ENCODE measurements at regions not wholly inside any gene's neighbourhood (a gene's known extent, or its start where the extent isn't known, plus 50 kb on each side); places are given as distances from the start of the nearest gene placed in this dataset.

DNA sequence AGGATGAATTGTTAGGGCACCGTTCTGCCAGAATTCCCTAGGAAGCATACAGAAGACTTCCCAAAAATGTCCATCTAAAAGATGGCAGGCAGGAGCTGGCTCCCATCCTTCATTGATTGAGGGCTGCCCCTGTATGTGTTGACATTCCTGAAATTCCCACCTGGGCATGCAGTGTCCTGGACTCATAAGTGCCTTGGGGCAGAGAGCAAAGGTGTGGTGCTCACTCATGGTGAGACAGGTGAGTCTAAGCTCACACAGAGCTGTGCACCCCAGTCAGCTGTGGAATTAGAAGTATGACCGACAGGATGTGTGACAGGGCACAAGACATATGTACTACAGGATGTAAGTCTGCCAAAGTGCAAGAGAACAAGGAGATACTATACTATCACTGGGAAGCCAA is 271.9 kb downstream of the MID1IP1 start:
- TF ChIP-seq POLR2AphosphoS5 (IDR thresholded peaks at IDR 0.05; ENCODE audit: low read depth, low read length) = no peak
- TF ChIP-seq, protein P1, sequence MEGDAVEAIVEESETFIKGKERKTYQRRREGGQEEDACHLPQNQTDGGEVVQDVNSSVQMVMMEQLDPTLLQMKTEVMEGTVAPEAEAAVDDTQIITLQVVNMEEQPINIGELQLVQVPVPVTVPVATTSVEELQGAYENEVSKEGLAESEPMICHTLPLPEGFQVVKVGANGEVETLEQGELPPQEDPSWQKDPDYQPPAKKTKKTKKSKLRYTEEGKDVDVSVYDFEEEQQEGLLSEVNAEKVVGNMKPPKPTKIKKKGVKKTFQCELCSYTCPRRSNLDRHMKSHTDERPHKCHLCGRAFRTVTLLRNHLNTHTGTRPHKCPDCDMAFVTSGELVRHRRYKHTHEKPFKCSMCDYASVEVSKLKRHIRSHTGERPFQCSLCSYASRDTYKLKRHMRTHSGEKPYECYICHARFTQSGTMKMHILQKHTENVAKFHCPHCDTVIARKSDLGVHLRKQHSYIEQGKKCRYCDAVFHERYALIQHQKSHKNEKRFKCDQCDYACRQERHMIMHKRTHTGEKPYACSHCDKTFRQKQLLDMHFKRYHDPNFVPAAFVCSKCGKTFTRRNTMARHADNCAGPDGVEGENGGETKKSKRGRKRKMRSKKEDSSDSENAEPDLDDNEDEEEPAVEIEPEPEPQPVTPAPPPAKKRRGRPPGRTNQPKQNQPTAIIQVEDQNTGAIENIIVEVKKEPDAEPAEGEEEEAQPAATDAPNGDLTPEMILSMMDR (IDR thresholded peaks at IDR 0.05 in 2 of 3, conservative IDR thresholded peaks at IDR 0.05 in 1 of 3; ENCODE audit: borderline replicate concordance in 1 of 3, insufficient read depth in 1 of 3, low read depth in 2 of 3, low read length in 2 of 3) = no peak
- TF ChIP-seq, protein P2, sequence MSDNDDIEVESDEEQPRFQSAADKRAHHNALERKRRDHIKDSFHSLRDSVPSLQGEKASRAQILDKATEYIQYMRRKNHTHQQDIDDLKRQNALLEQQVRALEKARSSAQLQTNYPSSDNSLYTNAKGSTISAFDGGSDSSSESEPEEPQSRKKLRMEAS (IDR thresholded peaks at IDR 0.05) = no peak
- no peak for TF ChIP-seq ZBTB33 (IDR thresholded peaks at IDR 0.05; ENCODE audit: extremely low read depth, insufficient replicate concordance, low read length)
- TF ChIP-seq YY1 (IDR thresholded peaks at IDR 0.05; ENCODE audit: extremely low read depth, insufficient replicate concordance, low read depth, low read length) = no peak
- TF ChIP-seq POLR2A (IDR thresholded peaks at IDR 0.05; ENCODE audit: borderline replicate concordance, extremely low read depth, insufficient read depth, insufficient read length) = no peak
- TF ChIP-seq REST (IDR thresholded peaks at IDR 0.05; ENCODE audit: low read depth) = no peak
- no peak for TF ChIP-seq EGR1 (IDR thresholded peaks at IDR 0.05; ENCODE audit: low read depth)
- no peak for TF ChIP-seq ATF3 (IDR thresholded peaks at IDR 0.05)

Measured in HCT116 (cell line).